Stimulated activated CD4-positive, alpha-beta T cell treated with anti-CD3 and anti-CD28 coated beads, TNF-alpha, amount 100 ng/mL, for 48 hours (primary cell): ENCODE measurements at regions not wholly inside any gene's neighbourhood (a gene's known extent, or its start where the extent isn't known, plus 50 kb on each side); places are given as distances from the start of the nearest gene placed in this dataset.
"Not testable (repeated sequence)": the region's sequence is repeated elsewhere in the genome, so short reads cannot be mapped to it uniquely, and the experiment has no call there.

Experiments
- DNase-seq, 3 donors: peaks; one replicate each; pipeline ENCODE4 v3.0.0-alpha.2; 2020; ENCODE audit warnings: low read depth in 3 of 3

- DNase-seq = no peak
Observed at GRCh38 chr12:89827592-89827991, 119.0 kb upstream of the ATP2B1 start.

GRCh38 chr12:89826468-89826867 lies 117.8 kb upstream of the ATP2B1 start:
- no peak for DNase-seq

GRCh38 chr12:89825591-89826449 lies 117.2 kb upstream of the ATP2B1 start:
- DNase-seq = no peak

- DNase-seq = no peak
Observed at GRCh38 chr12:89824822-89825221, 116.2 kb upstream of the ATP2B1 start.

- DNase-seq = not testable (repeated sequence)
Observed at GRCh38 chr12:89822992-89823391, 114.4 kb upstream of the ATP2B1 start.

- DNase-seq = no peak
Observed at GRCh38 chr12:89821896-89822295, 113.3 kb upstream of the ATP2B1 start.

- DNase-seq = no peak
Observed at GRCh38 chr12:89817501-89818226, 109.0 kb upstream of the ATP2B1 start.

GRCh38 chr12:89815225-89815624 lies 106.6 kb upstream of the ATP2B1 start:
- no peak for DNase-seq

- no peak for DNase-seq
Observed at GRCh38 chr12:89803412-89803811, 94.8 kb upstream of the ATP2B1 start.

GRCh38 chr12:89801284-89801683 lies 92.6 kb upstream of the ATP2B1 start:
- DNase-seq = no peak

- DNase-seq = no peak
Observed at GRCh38 chr12:89800435-89800834, 91.8 kb upstream of the ATP2B1 start.

- no peak for DNase-seq
Observed at GRCh38 chr12:89799316-89799715, 90.7 kb upstream of the ATP2B1 start.

- no peak for DNase-seq
Observed at GRCh38 chr12:89797436-89797835, 88.8 kb upstream of the ATP2B1 start.

GRCh38 chr12:89796798-89797382 lies 88.3 kb upstream of the ATP2B1 start:
- DNase-seq = no peak

- DNase-seq = no peak
Observed at GRCh38 chr12:89793946-89794345, 85.3 kb upstream of the ATP2B1 start.

GRCh38 chr12:89791286-89791685 lies 82.6 kb upstream of the ATP2B1 start:
- no peak for DNase-seq

- DNase-seq = no peak
Observed at GRCh38 chr12:89789862-89790261, 81.2 kb upstream of the ATP2B1 start.

GRCh38 chr12:89787763-89788162 lies 79.1 kb upstream of the ATP2B1 start:
- DNase-seq = no peak

GRCh38 chr12:89786177-89786810 lies 77.7 kb upstream of the ATP2B1 start:
- DNase-seq = no peak

- no peak for DNase-seq
Observed at GRCh38 chr12:89783359-89784060, 74.9 kb upstream of the ATP2B1 start.

- no peak for DNase-seq
Observed at GRCh38 chr12:89782807-89783206, 74.2 kb upstream of the ATP2B1 start.
